Astrocyte (in vitro differentiated cells and primary cell): ENCODE measurements at regions not wholly inside any gene's neighbourhood (a gene's known extent, or its start where the extent isn't known, plus 50 kb on each side); places are given as distances from the start of the nearest gene placed in this dataset.

ENCODE experiments used
- EZH2 ChIP-seq: IDR thresholded peaks from 2 replicates; pipeline ENCODE4 v1.6.1; 2012; ENCODE audit warnings: mild to moderate bottlenecking, low read length, inconsistent platforms; ENCODE audit not compliant: insufficient read depth
- TF ChIP-seq, protein P1 (sequence below): IDR thresholded peaks from 2 replicates; pipeline ENCODE4 v1.5.1; 2011; ENCODE audit warnings: low read depth, mild to moderate bottlenecking, inconsistent platforms, low read length, moderate library complexity; ENCODE audit not compliant: insufficient read depth

DNA sequence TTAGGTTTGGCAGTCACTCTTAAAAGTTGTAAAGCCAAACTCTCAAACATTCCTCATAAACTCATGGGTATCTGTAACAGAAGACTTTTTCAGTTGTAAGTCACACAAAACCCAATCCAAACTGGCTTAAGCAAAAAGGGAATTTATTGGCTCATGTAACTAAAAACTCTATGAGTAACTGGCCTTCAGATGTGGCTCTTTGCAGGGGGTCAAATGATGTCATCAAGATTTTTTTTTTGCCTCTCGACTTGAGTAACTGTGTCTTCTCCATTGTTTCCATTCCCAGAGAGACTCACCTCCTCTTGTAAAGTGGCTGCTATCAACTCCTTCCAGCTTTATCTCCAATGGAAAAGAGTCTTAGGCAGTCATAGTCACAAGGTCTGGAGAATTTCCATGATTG lies 645.0 kb downstream of the DHX35 start:
- TF ChIP-seq, protein P1, sequence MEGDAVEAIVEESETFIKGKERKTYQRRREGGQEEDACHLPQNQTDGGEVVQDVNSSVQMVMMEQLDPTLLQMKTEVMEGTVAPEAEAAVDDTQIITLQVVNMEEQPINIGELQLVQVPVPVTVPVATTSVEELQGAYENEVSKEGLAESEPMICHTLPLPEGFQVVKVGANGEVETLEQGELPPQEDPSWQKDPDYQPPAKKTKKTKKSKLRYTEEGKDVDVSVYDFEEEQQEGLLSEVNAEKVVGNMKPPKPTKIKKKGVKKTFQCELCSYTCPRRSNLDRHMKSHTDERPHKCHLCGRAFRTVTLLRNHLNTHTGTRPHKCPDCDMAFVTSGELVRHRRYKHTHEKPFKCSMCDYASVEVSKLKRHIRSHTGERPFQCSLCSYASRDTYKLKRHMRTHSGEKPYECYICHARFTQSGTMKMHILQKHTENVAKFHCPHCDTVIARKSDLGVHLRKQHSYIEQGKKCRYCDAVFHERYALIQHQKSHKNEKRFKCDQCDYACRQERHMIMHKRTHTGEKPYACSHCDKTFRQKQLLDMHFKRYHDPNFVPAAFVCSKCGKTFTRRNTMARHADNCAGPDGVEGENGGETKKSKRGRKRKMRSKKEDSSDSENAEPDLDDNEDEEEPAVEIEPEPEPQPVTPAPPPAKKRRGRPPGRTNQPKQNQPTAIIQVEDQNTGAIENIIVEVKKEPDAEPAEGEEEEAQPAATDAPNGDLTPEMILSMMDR, result no peak
- TF ChIP-seq EZH2, result no peak
